Liver (tissue), 3 donors: ENCODE measurements at regions not wholly inside any gene's neighbourhood (a gene's known extent, or its start where the extent isn't known, plus 50 kb on each side); places are given as distances from the start of the nearest gene placed in this dataset.

Experiments
- FOXA1 ChIP-seq: IDR thresholded peaks from 2 replicates; pipeline ENCODE4 v1.6.1; 2016; ENCODE audit warnings: antibody characterized with exemption
- GABPA ChIP-seq, 2 donors: IDR thresholded peaks in 1 of 2; conservative IDR thresholded peaks in 1 of 2; 2 replicates each; pipeline ENCODE4 v1.6.1; 2016; ENCODE audit warnings: antibody characterized with exemption in 2 of 2, mild to moderate bottlenecking in 1 of 2, moderate library complexity in 1 of 2
- JUND ChIP-seq, 2 donors: IDR thresholded peaks; 2 replicates each; pipeline ENCODE4 v1.6.1; 2016; ENCODE audit warnings: antibody characterized with exemption in 2 of 2
- RAD21 ChIP-seq, 2 donors: IDR thresholded peaks; 2 replicates each; pipeline ENCODE4 v1.6.1; 2016; ENCODE audit warnings: antibody characterized with exemption in 2 of 2, mild to moderate bottlenecking in 2 of 2
- RXRA ChIP-seq, 2 donors: IDR thresholded peaks; 2 replicates each; pipeline ENCODE4 v1.6.1; 2017 to 2018; ENCODE audit warnings: antibody characterized with exemption in 2 of 2, mild to moderate bottlenecking in 1 of 2
- SP1 ChIP-seq: IDR thresholded peaks from 2 replicates; pipeline ENCODE4 v1.6.1; 2018; ENCODE audit warnings: antibody characterized with exemption, mild to moderate bottlenecking
- TAF1 ChIP-seq: conservative IDR thresholded peaks from 2 replicates; pipeline ENCODE4 v1.6.1; 2016; ENCODE audit warnings: antibody characterized with exemption, mild to moderate bottlenecking
- YY1 ChIP-seq: IDR thresholded peaks from 2 replicates; pipeline ENCODE4 v1.6.1; 2016; ENCODE audit warnings: antibody characterized with exemption, mild to moderate bottlenecking
- TF ChIP-seq, protein P1 (sequence below): fragments of 150-350 bp; IDR thresholded peaks from 2 replicates; pipeline ENCODE4 v1.5.1; 2017; ENCODE audit warnings: improper control_type of control experiment, low read depth, low read length; ENCODE audit not compliant: missing input control
- TF ChIP-seq, protein P2 (sequence below): IDR thresholded peaks from 2 replicates; pipeline ENCODE4 v1.6.1; 2016; ENCODE audit warnings: antibody characterized with exemption
- TF ChIP-seq, protein P3 (sequence below): IDR thresholded peaks from 2 replicates; pipeline ENCODE4 v1.6.1; 2016; ENCODE audit warnings: antibody characterized with exemption
- donor health status: healthy.
- donor health status: healthy.

DNA sequence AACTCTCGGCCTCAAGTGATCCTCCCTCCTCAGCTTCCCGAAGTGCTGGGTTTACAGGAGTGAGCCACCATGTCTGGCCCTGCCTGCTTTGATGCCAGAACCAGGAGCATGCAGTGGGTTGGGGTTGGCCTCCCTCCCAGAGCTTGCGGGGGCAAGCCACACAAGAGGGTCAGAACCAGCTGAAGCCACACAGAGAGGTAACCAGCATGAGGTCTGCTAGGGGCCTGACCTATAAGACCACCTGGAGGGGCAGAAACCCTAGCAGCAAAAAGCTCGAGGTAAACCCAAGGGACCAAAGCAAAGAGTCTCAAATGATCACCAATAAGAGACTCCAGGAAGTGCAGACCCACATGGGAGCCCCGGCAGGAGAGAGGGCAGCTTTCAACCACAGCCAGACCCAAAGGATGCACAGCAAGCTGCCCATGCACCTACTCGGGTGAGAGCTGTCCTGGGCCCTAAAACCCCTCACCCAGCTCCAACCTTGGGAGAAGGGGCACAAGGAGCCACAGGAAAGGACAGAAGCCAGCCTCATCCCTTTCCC, 81.2 kb downstream of the TOMM20 start:
- TF ChIP-seq YY1 (no peak), RXRA (IDR thresholded peaks at IDR 0.05) (no peak), SP1 (no peak), FOXA1 (no peak), GABPA (IDR thresholded peaks at IDR 0.05 in 1 of 2, conservative IDR thresholded peaks at IDR 0.05 in 1 of 2) (no peak), TAF1 (no peak), RAD21 (IDR thresholded peaks at IDR 0.05) (no peak), JUND (IDR thresholded peaks at IDR 0.05) (no peak)
- TF ChIP-seq, protein P1, sequence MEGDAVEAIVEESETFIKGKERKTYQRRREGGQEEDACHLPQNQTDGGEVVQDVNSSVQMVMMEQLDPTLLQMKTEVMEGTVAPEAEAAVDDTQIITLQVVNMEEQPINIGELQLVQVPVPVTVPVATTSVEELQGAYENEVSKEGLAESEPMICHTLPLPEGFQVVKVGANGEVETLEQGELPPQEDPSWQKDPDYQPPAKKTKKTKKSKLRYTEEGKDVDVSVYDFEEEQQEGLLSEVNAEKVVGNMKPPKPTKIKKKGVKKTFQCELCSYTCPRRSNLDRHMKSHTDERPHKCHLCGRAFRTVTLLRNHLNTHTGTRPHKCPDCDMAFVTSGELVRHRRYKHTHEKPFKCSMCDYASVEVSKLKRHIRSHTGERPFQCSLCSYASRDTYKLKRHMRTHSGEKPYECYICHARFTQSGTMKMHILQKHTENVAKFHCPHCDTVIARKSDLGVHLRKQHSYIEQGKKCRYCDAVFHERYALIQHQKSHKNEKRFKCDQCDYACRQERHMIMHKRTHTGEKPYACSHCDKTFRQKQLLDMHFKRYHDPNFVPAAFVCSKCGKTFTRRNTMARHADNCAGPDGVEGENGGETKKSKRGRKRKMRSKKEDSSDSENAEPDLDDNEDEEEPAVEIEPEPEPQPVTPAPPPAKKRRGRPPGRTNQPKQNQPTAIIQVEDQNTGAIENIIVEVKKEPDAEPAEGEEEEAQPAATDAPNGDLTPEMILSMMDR: no peak
- TF ChIP-seq, protein P2, sequence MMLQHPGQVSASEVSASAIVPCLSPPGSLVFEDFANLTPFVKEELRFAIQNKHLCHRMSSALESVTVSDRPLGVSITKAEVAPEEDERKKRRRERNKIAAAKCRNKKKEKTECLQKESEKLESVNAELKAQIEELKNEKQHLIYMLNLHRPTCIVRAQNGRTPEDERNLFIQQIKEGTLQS: no peak
- TF ChIP-seq, protein P3, sequence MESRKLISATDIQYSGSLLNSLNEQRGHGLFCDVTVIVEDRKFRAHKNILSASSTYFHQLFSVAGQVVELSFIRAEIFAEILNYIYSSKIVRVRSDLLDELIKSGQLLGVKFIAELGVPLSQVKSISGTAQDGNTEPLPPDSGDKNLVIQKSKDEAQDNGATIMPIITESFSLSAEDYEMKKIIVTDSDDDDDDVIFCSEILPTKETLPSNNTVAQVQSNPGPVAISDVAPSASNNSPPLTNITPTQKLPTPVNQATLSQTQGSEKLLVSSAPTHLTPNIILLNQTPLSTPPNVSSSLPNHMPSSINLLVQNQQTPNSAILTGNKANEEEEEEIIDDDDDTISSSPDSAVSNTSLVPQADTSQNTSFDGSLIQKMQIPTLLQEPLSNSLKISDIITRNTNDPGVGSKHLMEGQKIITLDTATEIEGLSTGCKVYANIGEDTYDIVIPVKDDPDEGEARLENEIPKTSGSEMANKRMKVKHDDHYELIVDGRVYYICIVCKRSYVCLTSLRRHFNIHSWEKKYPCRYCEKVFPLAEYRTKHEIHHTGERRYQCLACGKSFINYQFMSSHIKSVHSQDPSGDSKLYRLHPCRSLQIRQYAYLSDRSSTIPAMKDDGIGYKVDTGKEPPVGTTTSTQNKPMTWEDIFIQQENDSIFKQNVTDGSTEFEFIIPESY: no peak
